ENCODE measurements at regions not wholly inside any gene's neighbourhood (a gene's known extent, or its start where the extent isn't known, plus 50 kb on each side); places are given as distances from the start of the nearest gene placed in this dataset.

DNA sequence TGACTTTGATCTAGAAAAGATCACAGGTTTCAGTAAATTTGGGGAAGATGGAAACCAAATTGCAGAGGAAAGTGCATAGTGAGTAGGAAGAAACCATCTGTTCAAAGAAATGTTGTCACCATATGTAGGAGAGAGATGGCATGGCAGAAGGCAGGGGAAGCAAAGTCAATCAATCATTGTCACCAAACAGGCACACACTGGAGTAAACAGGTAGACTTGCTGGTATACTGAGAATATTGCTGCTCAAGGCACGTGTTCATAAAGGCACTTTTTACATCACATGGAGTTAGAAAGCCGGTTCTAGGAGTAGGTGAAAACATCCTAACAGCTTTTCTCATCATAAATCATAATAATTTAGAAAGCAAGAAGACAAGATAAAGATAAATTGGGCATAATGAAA lies 550.5 kb upstream of the FAT1 start:
- H3K4me2 ChIP-seq (ENCODE audit: low read depth, low read length): no peak overlapping the region
- no peak for DNase-seq (ENCODE audit: low spot score)
- H3K27me3 ChIP-seq (ENCODE audit: control insufficient read depth in 1 of 2, insufficient read depth in 2 of 2, low read length in 2 of 2): no peaks in the 10 kb centered on the region
- no peak for ATAC-seq
- ChIA-PET POLR2A (no interaction called here), CTCF (ENCODE audit: low intra/inter-chr PET ratio, low total read pairs) (no interaction called here)
- FAIRE-seq: no peak
- no peaks in the 10 kb centered on the region for H4K20me1 ChIP-seq (ENCODE audit: insufficient read depth, low read length)
- H3K27ac ChIP-seq (ENCODE audit: extremely low read length, insufficient read depth, low read length): no peak overlapping the region
- H3K9ac ChIP-seq (ENCODE audit: insufficient read depth, low read depth, low read length): no peak overlapping the region
- TF ChIP-seq HOXA9 (CRISPR knock-in tag; IDR thresholded peaks at IDR 0.05; ENCODE audit: borderline replicate concordance) (no peak), ZNF607 (CRISPR knock-in tag; IDR thresholded peaks at IDR 0.05; ENCODE audit: borderline replicate concordance) (no peak), CHD2 (IDR thresholded peaks at IDR 0.05; ENCODE audit: low read depth, low read length) (no peak), NCOA5 (CRISPR knock-in tag; IDR thresholded peaks at IDR 0.05) (no peak), SMARCC2 (IDR thresholded peaks at IDR 0.05) (no peak), ERF (CRISPR knock-in tag; IDR thresholded peaks at IDR 0.05) (no peak), HOXA5 (CRISPR knock-in tag; IDR thresholded peaks at IDR 0.05) (no peak), ZNF816 (CRISPR knock-in tag; IDR thresholded peaks at IDR 0.05; ENCODE audit: borderline replicate concordance) (no peak), PHF20 (CRISPR knock-in tag; IDR thresholded peaks at IDR 0.05) (no peak), ZC3H4 (CRISPR knock-in tag; IDR thresholded peaks at IDR 0.05; ENCODE audit: borderline replicate concordance) (no peak), CREB1 (IDR thresholded peaks at IDR 0.05) (no peak), CREB1 (CRISPR knock-in tag; IDR thresholded peaks at IDR 0.05) (no peak), PHF21A (CRISPR knock-in tag; IDR thresholded peaks at IDR 0.05) (no peak), ZNF274 (CRISPR knock-in tag; IDR thresholded peaks at IDR 0.05) (no peak), ZFY (CRISPR knock-in tag; IDR thresholded peaks at IDR 0.05) (no peak), ZNF160 (CRISPR knock-in tag; IDR thresholded peaks at IDR 0.05) (no peak), FOXO1 (CRISPR knock-in tag; IDR thresholded peaks at IDR 0.05) (no peak), RXRA (CRISPR knock-in tag; IDR thresholded peaks at IDR 0.05) (no peak)
- TF ChIP-seq, protein P1, sequence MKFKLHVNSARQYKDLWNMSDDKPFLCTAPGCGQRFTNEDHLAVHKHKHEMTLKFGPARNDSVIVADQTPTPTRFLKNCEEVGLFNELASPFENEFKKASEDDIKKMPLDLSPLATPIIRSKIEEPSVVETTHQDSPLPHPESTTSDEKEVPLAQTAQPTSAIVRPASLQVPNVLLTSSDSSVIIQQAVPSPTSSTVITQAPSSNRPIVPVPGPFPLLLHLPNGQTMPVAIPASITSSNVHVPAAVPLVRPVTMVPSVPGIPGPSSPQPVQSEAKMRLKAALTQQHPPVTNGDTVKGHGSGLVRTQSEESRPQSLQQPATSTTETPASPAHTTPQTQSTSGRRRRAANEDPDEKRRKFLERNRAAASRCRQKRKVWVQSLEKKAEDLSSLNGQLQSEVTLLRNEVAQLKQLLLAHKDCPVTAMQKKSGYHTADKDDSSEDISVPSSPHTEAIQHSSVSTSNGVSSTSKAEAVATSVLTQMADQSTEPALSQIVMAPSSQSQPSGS (CRISPR knock-in tag; IDR thresholded peaks at IDR 0.05): no peak
- TF ChIP-seq, protein P2, sequence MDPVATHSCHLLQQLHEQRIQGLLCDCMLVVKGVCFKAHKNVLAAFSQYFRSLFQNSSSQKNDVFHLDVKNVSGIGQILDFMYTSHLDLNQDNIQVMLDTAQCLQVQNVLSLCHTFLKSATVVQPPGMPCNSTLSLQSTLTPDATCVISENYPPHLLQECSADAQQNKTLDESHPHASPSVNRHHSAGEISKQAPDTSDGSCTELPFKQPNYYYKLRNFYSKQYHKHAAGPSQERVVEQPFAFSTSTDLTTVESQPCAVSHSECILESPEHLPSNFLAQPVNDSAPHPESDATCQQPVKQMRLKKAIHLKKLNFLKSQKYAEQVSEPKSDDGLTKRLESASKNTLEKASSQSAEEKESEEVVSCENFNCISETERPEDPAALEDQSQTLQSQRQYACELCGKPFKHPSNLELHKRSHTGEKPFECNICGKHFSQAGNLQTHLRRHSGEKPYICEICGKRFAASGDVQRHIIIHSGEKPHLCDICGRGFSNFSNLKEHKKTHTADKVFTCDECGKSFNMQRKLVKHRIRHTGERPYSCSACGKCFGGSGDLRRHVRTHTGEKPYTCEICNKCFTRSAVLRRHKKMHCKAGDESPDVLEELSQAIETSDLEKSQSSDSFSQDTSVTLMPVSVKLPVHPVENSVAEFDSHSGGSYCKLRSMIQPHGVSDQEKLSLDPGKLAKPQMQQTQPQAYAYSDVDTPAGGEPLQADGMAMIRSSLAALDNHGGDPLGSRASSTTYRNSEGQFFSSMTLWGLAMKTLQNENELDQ (CRISPR knock-in tag; IDR thresholded peaks at IDR 0.05; ENCODE audit: borderline replicate concordance): no peak
- TF ChIP-seq, protein P3, sequence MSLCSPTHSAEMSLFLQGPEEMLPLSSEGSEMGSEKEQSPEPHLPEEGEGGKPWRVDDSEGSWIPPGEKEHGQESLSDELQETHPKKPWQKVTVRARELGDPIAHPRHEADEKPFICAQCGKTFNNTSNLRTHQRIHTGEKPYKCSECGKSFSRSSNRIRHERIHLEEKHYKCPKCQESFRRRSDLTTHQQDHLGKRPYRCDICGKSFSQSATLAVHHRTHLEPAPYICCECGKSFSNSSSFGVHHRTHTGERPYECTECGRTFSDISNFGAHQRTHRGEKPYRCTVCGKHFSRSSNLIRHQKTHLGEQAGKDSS (CRISPR knock-in tag; IDR thresholded peaks at IDR 0.05; ENCODE audit: borderline replicate concordance, low read depth): no peak
- no peaks in the 10 kb centered on the region for H3K36me3 ChIP-seq (replicated peaks in 1 of 2; ENCODE audit: control insufficient read depth in 1 of 2, insufficient read depth in 2 of 2, low read length in 2 of 2)
- in situ Hi-C loops (cut with HindIII; ENCODE audit: extremely low pct_ligation_motif_present, low pct_unique_long_range_greater_than_20kb) (no loop called here), intact Hi-C loops (cut with micrococcal nuclease; ENCODE audit: unreplicated experiment) (no loop called here)
- H3K4me1 ChIP-seq (ENCODE audit: insufficient read depth, low read length): no peaks in the 10 kb centered on the region
- H3K4me3 ChIP-seq (replicated peaks in 1 of 3; ENCODE audit: insufficient read depth in 1 of 3, low read depth in 2 of 3, low read length in 3 of 3): no peak overlapping the region
- 0% methylated on average over 2 of the region's 2 CpGs for WGBS (ENCODE audit: low lambda C conversion rate)
- no TSS peak for BruUV-seq (replicated peaks)
- H3K9me3 ChIP-seq (ENCODE audit: low read length): no peaks in the 10 kb centered on the region
- H3K79me2 ChIP-seq (ENCODE audit: insufficient read depth, low read length): no peaks in the 10 kb centered on the region
- H2AFZ ChIP-seq (ENCODE audit: low read length): no peak overlapping the region
